Left lung (tissue), 4 donors: ENCODE measurements at regions not wholly inside any gene's neighbourhood (a gene's known extent, or its start where the extent isn't known, plus 50 kb on each side); places are given as distances from the start of the nearest gene placed in this dataset.

Source experiments
- ATAC-seq: fragments of 200-7000 bp; cut with Tn5 transposase; one replicate; pipeline ENCODE4 v1.9.1; 2020; ENCODE audit warnings: moderate library complexity
- DNase-seq, 4 donors: peaks; one replicate each; pipeline ENCODE4 v3.0.0-alpha.2; 2013 to 2020
- H3K27ac ChIP-seq, 2 donors: fragments of 200-600 bp; sonication (generic) in 1 of 2; one replicate each; pipeline versions ENCODE4 v1.5.0 to v1.8.0; 2020 to 2021
- H3K27me3 ChIP-seq, 2 donors: fragments of 200-600 bp; sonication (generic) in 1 of 2; one replicate each; pipeline versions ENCODE4 v1.5.0 to v1.8.0; 2020 to 2021
- H3K36me3 ChIP-seq, 2 donors: fragments of 200-600 bp; sonication (generic) in 1 of 2; one replicate each; pipeline versions ENCODE4 v1.5.0 to v1.8.0; 2020 to 2021
- H3K4me1 ChIP-seq, 2 donors: fragments of 200-600 bp; one replicate each; pipeline ENCODE4 v1.8.0; 2021
- H3K4me3 ChIP-seq, 2 donors: fragments of 200-600 bp; sonication (generic) in 1 of 2; one replicate each; pipeline versions ENCODE4 v1.5.0 to v1.8.0; 2020 to 2021; ENCODE audit warnings: mild to moderate bottlenecking in 1 of 2
- H3K9me3 ChIP-seq, 2 donors: fragments of 200-600 bp; sonication (generic) in 1 of 2; one replicate each; pipeline versions ENCODE4 v1.5.0 to v1.8.0; 2020 to 2021
- CTCF ChIP-seq, 2 donors: fragments of 200-600 bp; sonication (generic) in 1 of 2; IDR thresholded peaks; one replicate each; pipeline versions ENCODE4 v1.5.0 to v1.8.0; 2021; ENCODE audit warnings: antibody characterized with exemption in 2 of 2
- intact Hi-C, 2 donors: fragments of 100-400 bp; cut with DNase I; formaldehyde crosslinking; loops; one replicate each; pipeline versions ENCODE4 v1.11.2 to v1.14.2; 2022
- donor health status: DM: no; HTN: yes; CAD: no.
- donor health status: DM: no; HTN: no; CAD: no.

- intact Hi-C loops, result no loop called here
- H3K27me3 ChIP-seq, result no peaks in the 10 kb centered on the region
- DNase-seq (no peak), ATAC-seq (no peak)
- H3K27ac ChIP-seq, result no peak overlapping the region
- no peak overlapping the region for H3K4me3 ChIP-seq
- no peaks in the 10 kb centered on the region for H3K4me1 ChIP-seq
- TF ChIP-seq CTCF (IDR thresholded peaks at IDR 0.05), result no peak
- no peaks in the 10 kb centered on the region for H3K36me3 ChIP-seq
- H3K9me3 ChIP-seq, result no peaks in the 10 kb centered on the region
These were observed 330.6 kb downstream of the NSG2 start for GRCh38 chr5:174376056-174376455.

- no peak for DNase-seq
- no peak for ATAC-seq
- Histone ChIP-seq H3K9me3 (no peaks in the 10 kb centered on the region), H3K36me3 (no peaks in the 10 kb centered on the region), H3K27me3 (no peaks in the 10 kb centered on the region), H3K4me3 (no peak overlapping the region), H3K4me1 (no peaks in the 10 kb centered on the region), H3K27ac (no peak overlapping the region)
- intact Hi-C loops, result no loop called here
- TF ChIP-seq CTCF (IDR thresholded peaks at IDR 0.05), result no peak
These were observed 331.3 kb downstream of the NSG2 start for GRCh38 chr5:174376726-174377373.

GRCh38 chr5:174378121-174378874, 332.8 kb downstream of the NSG2 start:
- no peak overlapping the region for H3K4me3 ChIP-seq
- no peak overlapping the region for H3K27ac ChIP-seq
- intact Hi-C loops, result no loop called here
- ATAC-seq (no peak), DNase-seq (no peak)
- no peak for TF ChIP-seq CTCF (IDR thresholded peaks at IDR 0.05)
- no peaks in the 10 kb centered on the region for H3K4me1 ChIP-seq
- H3K27me3 ChIP-seq, result no peaks in the 10 kb centered on the region
- no peaks in the 10 kb centered on the region for H3K9me3 ChIP-seq
- no peaks in the 10 kb centered on the region for H3K36me3 ChIP-seq

- intact Hi-C loops, result no loop called here
- ATAC-seq, result no peak
- no peaks in the 10 kb centered on the region for H3K9me3 ChIP-seq
These were observed 334.8 kb downstream of the NSG2 start for GRCh38 chr5:174380311-174380710.

More at GRCh38 chr5:174380311-174380710, 334.8 kb downstream of the NSG2 start:
- Histone ChIP-seq H3K27ac (no peak overlapping the region), H3K4me3 (no peak overlapping the region), H3K27me3 (peaks cover 0 to 12% of the 10 kb centered on the region in 2 donors), H3K4me1 (no peaks in the 10 kb centered on the region), H3K36me3 (no peaks in the 10 kb centered on the region)
- DNase-seq, result no peak
- TF ChIP-seq CTCF (IDR thresholded peaks at IDR 0.05), result no peak
